COR-L47 (cell line): ENCODE measurements at regions not wholly inside any gene's neighbourhood (a gene's known extent, or its start where the extent isn't known, plus 50 kb on each side); places are given as distances from the start of the nearest gene placed in this dataset.

ENCODE experiments used
- DNase-seq: peaks from one replicate; lab custom pipeline; 2025; lab: John Stamatoyannopoulos, UW

GRCh38 chr3:117616227-117616626, 906.6 kb downstream of the TUSC7 start:
- no peak for DNase-seq

GRCh38 chr3:117617906-117618305, 908.3 kb downstream of the TUSC7 start:
- DNase-seq, result no peak

GRCh38 chr3:117618462-117618861, 908.9 kb downstream of the TUSC7 start:
- DNase-seq, result no peak

- DNase-seq, result no peak
Observed at GRCh38 chr3:117619805-117620204, 910.2 kb downstream of the TUSC7 start.

GRCh38 chr3:117622171-117622841, 912.7 kb downstream of the TUSC7 start:
- no peak for DNase-seq

GRCh38 chr3:117624424-117624823, 914.8 kb downstream of the TUSC7 start:
- DNase-seq, result no peak

- DNase-seq, result no peak
Observed at GRCh38 chr3:117625174-117625573, 915.6 kb downstream of the TUSC7 start.

GRCh38 chr3:117626577-117626976, 917.0 kb downstream of the TUSC7 start:
- DNase-seq, result no peak

GRCh38 chr3:117628823-117629291, 919.3 kb downstream of the TUSC7 start:
- peak; percentile 99 for DNase-seq

GRCh38 chr3:117629505-117629904, 919.9 kb downstream of the TUSC7 start:
- no peak for DNase-seq

GRCh38 chr3:117630469-117630868, 920.9 kb downstream of the TUSC7 start:
- DNase-seq, result no peak

GRCh38 chr3:117630885-117631284, 921.3 kb downstream of the TUSC7 start:
- no peak for DNase-seq

GRCh38 chr3:117631781-117632180, 922.2 kb downstream of the TUSC7 start:
- DNase-seq, result no peak

- DNase-seq, result no peak
Observed at GRCh38 chr3:117632191-117632590, 922.6 kb downstream of the TUSC7 start.

GRCh38 chr3:117633207-117633606, 923.6 kb downstream of the TUSC7 start:
- DNase-seq, result no peak

GRCh38 chr3:117637666-117638065, 928.1 kb downstream of the TUSC7 start:
- no peak for DNase-seq

GRCh38 chr3:117644203-117644602, 934.6 kb downstream of the TUSC7 start:
- no peak for DNase-seq

GRCh38 chr3:117645561-117646242, 936.1 kb downstream of the TUSC7 start:
- DNase-seq, result no peak

GRCh38 chr3:117647435-117647834, 937.9 kb downstream of the TUSC7 start:
- no peak for DNase-seq

- DNase-seq, result no peak
Observed at GRCh38 chr3:117651246-117651645, 941.7 kb downstream of the TUSC7 start.

- no peak for DNase-seq
Observed at GRCh38 chr3:117656391-117656790, 946.8 kb downstream of the TUSC7 start.

GRCh38 chr3:117657278-117657677, 947.7 kb downstream of the TUSC7 start:
- no peak for DNase-seq

- DNase-seq, result no peak
Observed at GRCh38 chr3:117660941-117661817, 951.6 kb downstream of the TUSC7 start.
